ENCODE measurements at regions not wholly inside any gene's neighbourhood (a gene's known extent, or its start where the extent isn't known, plus 50 kb on each side); places are given as distances from the start of the nearest gene placed in this dataset.

GRCh38 chr2:184032983-184033382, 565.3 kb upstream of the ZNF804A start (continued):
- no peak for TF ChIP-seq MAX (CRISPR knock-in tag; IDR thresholded peaks at IDR 0.05)

GRCh38 chr2:184037273-184037672, 561.1 kb upstream of the ZNF804A start:
- intact Hi-C loops (cut with micrococcal nuclease) (no loop called here), in situ Hi-C loops (cut with MboI) (no loop called here)
- Histone ChIP-seq H3K9ac (ENCODE audit: insufficient read depth in 1 of 2, low read depth in 2 of 2, low read length in 2 of 2) (no peak overlapping the region), H3K9me3 (replicated peaks; ENCODE audit: control insufficient read depth, insufficient read depth, low read depth, low read length) (no peaks in the 10 kb centered on the region; the same call in 1 of the 2 replicates), H3K79me2 (ENCODE audit: control insufficient read depth, insufficient read depth, low read length) (no peaks in the 10 kb centered on the region), H4K20me1 (replicated peaks; ENCODE audit: control insufficient read depth, insufficient read depth, low read length) (no peaks in the 10 kb centered on the region), H3K27me3 (ENCODE audit: control insufficient read depth in 2 of 2, insufficient read depth in 2 of 2, low read length in 2 of 2) (no peaks in the 10 kb centered on the region), H2AFZ (ENCODE audit: low read depth, low read length) (no peak overlapping the region), H3K27ac (ENCODE audit: extremely low read depth, low read depth, low read length) (no peak overlapping the region), H3K9me1 (ENCODE audit: control insufficient read depth, insufficient read depth, low read length) (no peaks in the 10 kb centered on the region), H3K4me3 (no peak overlapping the region), H3K4me1 (replicated peaks in 1 of 2; ENCODE audit: control insufficient read depth in 2 of 2, insufficient read depth in 2 of 2, low read length in 2 of 2) (no peaks in the 10 kb centered on the region), H3K36me3 (ENCODE audit: control insufficient read depth, insufficient read depth, low read length) (no peaks in the 10 kb centered on the region), H3K4me2 (ENCODE audit: insufficient read depth, low read length) (no peak overlapping the region)
- POLR2A ChIA-PET = no interaction called here
- TF ChIP-seq CXXC5 (CRISPR knock-in tag; IDR thresholded peaks at IDR 0.05) = no peak
- no peak for TF ChIP-seq SAP30 (IDR thresholded peaks at IDR 0.05; ENCODE audit: borderline replicate concordance, insufficient read depth, low read depth, low read length, poor library complexity, severe bottlenecking)
- TF ChIP-seq CBX8 (IDR thresholded peaks at IDR 0.05; ENCODE audit: borderline replicate concordance, extremely low read depth, low read depth, low read length, poor library complexity, severe bottlenecking) = no peak
- no peak for TF ChIP-seq TAF7 (tag; IDR thresholded peaks at IDR 0.05)
- no peak for TF ChIP-seq ADNP (tag; IDR thresholded peaks at IDR 0.05)
- TF ChIP-seq MAFK (IDR thresholded peaks at IDR 0.05; ENCODE audit: low read length) = no peak
- TF ChIP-seq ZFP30 (CRISPR knock-in tag; IDR thresholded peaks at IDR 0.05; ENCODE audit: borderline replicate concordance) = no peak
- TF ChIP-seq SMARCA4 (IDR thresholded peaks at IDR 0.05) = no peak
- no peak for TF ChIP-seq THRB (CRISPR knock-in tag; conservative IDR thresholded peaks at IDR 0.05)
- no peak for TF ChIP-seq ATF7 (IDR thresholded peaks at IDR 0.05)
- no peak for TF ChIP-seq ZNF324 (CRISPR knock-in tag; IDR thresholded peaks at IDR 0.05)
- no peak for TF ChIP-seq NR0B1 (IDR thresholded peaks at IDR 0.05; ENCODE audit: partially characterized antibody)
- TF ChIP-seq BRD4 (IDR thresholded peaks at IDR 0.05) = no peak
- TF ChIP-seq TRIM25 (IDR thresholded peaks at IDR 0.05; ENCODE audit: borderline replicate concordance) = no peak
- no peak for TF ChIP-seq ZNF146 (CRISPR knock-in tag; IDR thresholded peaks at IDR 0.05; ENCODE audit: unreplicated experiment)
- TF ChIP-seq EWSR1 (IDR thresholded peaks at IDR 0.05; ENCODE audit: borderline replicate concordance, low read depth, partially characterized antibody) = no peak
- no peak for TF ChIP-seq HNRNPLL (IDR thresholded peaks at IDR 0.05; ENCODE audit: low read depth, low read length, poor library complexity, severe bottlenecking)
- CTCF ChIA-PET (ENCODE audit: low intra/inter-chr PET ratio) = no interaction called here
- FAIRE-seq (no peak), DNase-seq (ENCODE audit: extremely low read depth in 1 of 4, low spot score in 3 of 4) (no peak), ATAC-seq (no peak)
- WGBS (ENCODE audit: insufficient coverage, low coverage, missing lambda C conversion rate) = 3% methylated on average over 3 of the region's 3 CpGs
- no TSS peak for BruUV-seq (replicated peaks)
